Lung (tissue), 11 donors: ENCODE measurements at regions not wholly inside any gene's neighbourhood (a gene's known extent, or its start where the extent isn't known, plus 50 kb on each side); places are given as distances from the start of the nearest gene placed in this dataset.

Experiments used
- ATAC-seq: fragments of 200-7000 bp; cut with Tn5 transposase; one replicate; pipeline ENCODE4 v1.9.1; 2020; ENCODE audit warnings: moderate number of reproducible peaks; ENCODE audit not compliant: insufficient read depth, low FRiP score
- DNase-seq, 3 donors: peaks; one replicate each; pipeline ENCODE4 v3.0.0-alpha.2; 2013 to 2017
- H3K27ac ChIP-seq, 2 donors: one replicate each; pipeline ENCODE4 v1.5.1; 2013; ENCODE audit warnings: mild to moderate bottlenecking in 2 of 2, moderate library complexity in 2 of 2, control low read depth in 1 of 2, inconsistent platforms in 1 of 2, low read depth in 1 of 2, low read length in 1 of 2
- H3K27me3 ChIP-seq, 3 donors: one replicate each; pipeline ENCODE4 v1.5.1; 2013; ENCODE audit warnings: low read length in 2 of 3; ENCODE audit not compliant: control insufficient read depth in 3 of 3, insufficient read depth in 3 of 3
- H3K36me3 ChIP-seq, 4 donors: one replicate each; pipeline ENCODE4 v1.5.1; 2013; ENCODE audit warnings: low read length in 4 of 4, mild to moderate bottlenecking in 1 of 4, moderate library complexity in 1 of 4; ENCODE audit not compliant: control insufficient read depth in 4 of 4, insufficient read depth in 4 of 4
- H3K4me1 ChIP-seq, 5 donors: one replicate each; pipeline ENCODE4 v1.5.1; 2013; ENCODE audit warnings: low read length in 5 of 5, mild to moderate bottlenecking in 2 of 5, moderate library complexity in 1 of 5; ENCODE audit not compliant: control insufficient read depth in 5 of 5, insufficient read depth in 5 of 5
- H3K4me3 ChIP-seq: one replicate; pipeline ENCODE4 v1.5.1; 2013; ENCODE audit warnings: mild to moderate bottlenecking, control low read depth, moderate library complexity
- H3K9ac ChIP-seq, 2 donors: one replicate each; pipeline ENCODE4 v1.5.1; 2013; ENCODE audit warnings: low read length in 2 of 2, control low read depth in 1 of 2; ENCODE audit not compliant: insufficient read depth in 1 of 2
- H3K9me3 ChIP-seq, 4 donors: one replicate each; pipeline ENCODE4 v1.5.1; 2013; ENCODE audit warnings: low read length in 3 of 4, mild to moderate bottlenecking in 1 of 4, moderate library complexity in 1 of 4; ENCODE audit not compliant: control insufficient read depth in 4 of 4, insufficient read depth in 3 of 4
- CTCF ChIP-seq: IDR thresholded peaks from 2 replicates; pipeline ENCODE4 v1.5.1; 2012; ENCODE audit warnings: mild to moderate bottlenecking; ENCODE audit errors: control extremely low read depth, extremely low read depth
- WGBS, 2 donors: extraction: QIAGEN DNeasy Blood & Tissue Kit; methylation state at CpG; one replicate each; pipeline ENCODE4 v1.1.7; 2013; 5-methylcytosine and 5-hydroxymethylcytosine counted together
- donor health status: control.
- donor health status: control.
- donor health status: Bipolar disorder and iron deficiency.
- donor health status: healthy.
- donor health status: DM: yes; HTN: yes; CAD: no.

- H3K9ac ChIP-seq = no peak overlapping the region
- no peak overlapping the region for H3K4me3 ChIP-seq
- no peak for TF ChIP-seq CTCF
- H3K36me3 ChIP-seq = no peaks in the 10 kb centered on the region
- peaks cover 0 to 7% (median 2%) of the 10 kb centered on the region in 4 donors for H3K9me3 ChIP-seq
- no peaks in the 10 kb centered on the region for H3K27me3 ChIP-seq
- H3K4me1 ChIP-seq = no peaks in the 10 kb centered on the region
- 62 to 74% methylated on average over 2 of the region's 2 CpGs for WGBS, 2 donors
- ATAC-seq = no peak
- H3K27ac ChIP-seq = no peak overlapping the region
- DNase-seq = no peak
Observed at GRCh38 chr10:32155075-32155516, 98.9 kb upstream of the KIF5B start.

- WGBS, 2 donors = 81 to 93% methylated on average over 1 of the region's 1 CpG
- Histone ChIP-seq H3K36me3 (no peaks in the 10 kb centered on the region), H3K27ac (no peak overlapping the region), H3K27me3 (no peaks in the 10 kb centered on the region), H3K4me3 (no peak overlapping the region), H3K9me3 (peaks cover 0 to 7% (median 2%) of the 10 kb centered on the region in 4 donors), H3K4me1 (peaks cover 0 to 6% (median 0%) of the 10 kb centered on the region in 5 donors), H3K9ac (no peak overlapping the region)
- TF ChIP-seq CTCF = no peak
- ATAC-seq (no peak), DNase-seq (no peak)
Observed at GRCh38 chr10:32153931-32154330, 97.7 kb upstream of the KIF5B start.

- Histone ChIP-seq H3K27me3 (no peaks in the 10 kb centered on the region), H3K36me3 (no peaks in the 10 kb centered on the region), H3K9ac (no peak overlapping the region), H3K9me3 (peaks cover 0 to 7% (median 2%) of the 10 kb centered on the region in 4 donors), H3K4me1 (peaks cover 0 to 6% (median 0%) of the 10 kb centered on the region in 5 donors), H3K27ac (no peak overlapping the region), H3K4me3 (no peak overlapping the region)
- ATAC-seq (no peak), DNase-seq (no peak)
- no peak for TF ChIP-seq CTCF
- WGBS, 2 donors = 85 to 98% methylated on average over 4 of the region's 4 CpGs
Observed at GRCh38 chr10:32153252-32153651, 97.0 kb upstream of the KIF5B start.

DNA sequence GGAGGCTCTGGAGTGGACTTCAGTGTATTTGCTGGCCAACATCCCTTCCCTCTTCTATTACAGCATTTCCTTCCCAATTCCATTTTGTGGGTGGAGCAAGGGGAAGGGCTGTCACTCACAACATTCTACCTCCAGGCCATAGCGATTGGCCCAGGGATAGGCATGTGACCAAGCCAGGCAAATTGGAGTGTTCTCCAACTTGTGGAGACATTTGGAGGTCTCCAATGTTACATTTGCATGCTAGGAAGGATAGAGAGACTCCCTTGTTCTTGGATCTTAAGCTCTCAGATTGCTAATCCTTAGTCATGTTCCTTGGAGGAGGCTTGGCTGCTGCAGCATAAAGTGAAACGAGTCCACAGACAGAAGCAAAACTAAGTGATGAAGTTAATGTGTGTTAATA, 95.6 kb upstream of the KIF5B start:
- Histone ChIP-seq H3K27ac (no peak overlapping the region), H3K36me3 (no peaks in the 10 kb centered on the region), H3K27me3 (no peaks in the 10 kb centered on the region), H3K4me1 (peaks cover 0 to 6% (median 0%) of the 10 kb centered on the region in 5 donors), H3K9ac (no peak overlapping the region), H3K9me3 (peaks cover 0 to 7% (median 2%) of the 10 kb centered on the region in 4 donors), H3K4me3 (no peak overlapping the region)
- 91 to 100% methylated on average over 2 of the region's 2 CpGs for WGBS, 2 donors
- no peak for DNase-seq
- no peak for TF ChIP-seq CTCF
- no peak for ATAC-seq
